ENCODE measurements at regions not wholly inside any gene's neighbourhood (a gene's known extent, or its start where the extent isn't known, plus 50 kb on each side); places are given as distances from the start of the nearest gene placed in this dataset.

DNA sequence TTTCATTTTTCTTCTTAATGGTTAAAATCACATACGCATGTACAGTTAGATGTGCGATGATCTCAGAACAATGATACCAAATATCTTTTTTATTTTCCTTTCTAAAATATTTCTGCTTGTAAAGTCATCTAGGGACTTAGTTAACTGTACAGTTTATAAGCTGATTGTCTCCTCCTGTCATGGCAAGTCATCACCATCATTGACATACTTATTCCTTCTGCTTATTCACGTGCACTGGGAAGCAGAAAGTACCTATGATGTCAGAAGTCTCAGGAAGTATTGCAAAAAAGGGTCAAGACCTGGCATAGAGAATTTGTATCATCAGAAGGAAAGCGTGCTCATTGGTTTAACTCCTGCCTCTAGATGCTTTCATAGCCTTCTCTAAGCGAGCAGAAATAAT lies 154.2 kb downstream of the DSC3 start:
- TF ChIP-seq ISL1 (CRISPR knock-in tag; IDR thresholded peaks at IDR 0.05) (no peak), ZNF8 (CRISPR knock-in tag; IDR thresholded peaks at IDR 0.05) (no peak), PATZ1 (CRISPR knock-in tag; IDR thresholded peaks at IDR 0.05; ENCODE audit: borderline replicate concordance) (no peak), SNAI2 (CRISPR knock-in tag; IDR thresholded peaks at IDR 0.05) (no peak), CREB5 (CRISPR knock-in tag; IDR thresholded peaks at IDR 0.05; ENCODE audit: low read depth) (no peak)
- TF ChIP-seq, protein P1, sequence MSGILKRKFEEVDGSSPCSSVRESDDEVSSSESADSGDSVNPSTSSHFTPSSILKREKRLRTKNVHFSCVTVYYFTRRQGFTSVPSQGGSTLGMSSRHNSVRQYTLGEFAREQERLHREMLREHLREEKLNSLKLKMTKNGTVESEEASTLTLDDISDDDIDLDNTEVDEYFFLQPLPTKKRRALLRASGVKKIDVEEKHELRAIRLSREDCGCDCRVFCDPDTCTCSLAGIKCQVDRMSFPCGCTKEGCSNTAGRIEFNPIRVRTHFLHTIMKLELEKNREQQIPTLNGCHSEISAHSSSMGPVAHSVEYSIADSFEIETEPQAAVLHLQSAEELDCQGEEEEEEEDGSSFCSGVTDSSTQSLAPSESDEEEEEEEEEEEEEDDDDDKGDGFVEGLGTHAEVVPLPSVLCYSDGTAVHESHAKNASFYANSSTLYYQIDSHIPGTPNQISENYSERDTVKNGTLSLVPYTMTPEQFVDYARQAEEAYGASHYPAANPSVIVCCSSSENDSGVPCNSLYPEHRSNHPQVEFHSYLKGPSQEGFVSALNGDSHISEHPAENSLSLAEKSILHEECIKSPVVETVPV (CRISPR knock-in tag; IDR thresholded peaks at IDR 0.05) = no peak
- TF ChIP-seq, protein P2, sequence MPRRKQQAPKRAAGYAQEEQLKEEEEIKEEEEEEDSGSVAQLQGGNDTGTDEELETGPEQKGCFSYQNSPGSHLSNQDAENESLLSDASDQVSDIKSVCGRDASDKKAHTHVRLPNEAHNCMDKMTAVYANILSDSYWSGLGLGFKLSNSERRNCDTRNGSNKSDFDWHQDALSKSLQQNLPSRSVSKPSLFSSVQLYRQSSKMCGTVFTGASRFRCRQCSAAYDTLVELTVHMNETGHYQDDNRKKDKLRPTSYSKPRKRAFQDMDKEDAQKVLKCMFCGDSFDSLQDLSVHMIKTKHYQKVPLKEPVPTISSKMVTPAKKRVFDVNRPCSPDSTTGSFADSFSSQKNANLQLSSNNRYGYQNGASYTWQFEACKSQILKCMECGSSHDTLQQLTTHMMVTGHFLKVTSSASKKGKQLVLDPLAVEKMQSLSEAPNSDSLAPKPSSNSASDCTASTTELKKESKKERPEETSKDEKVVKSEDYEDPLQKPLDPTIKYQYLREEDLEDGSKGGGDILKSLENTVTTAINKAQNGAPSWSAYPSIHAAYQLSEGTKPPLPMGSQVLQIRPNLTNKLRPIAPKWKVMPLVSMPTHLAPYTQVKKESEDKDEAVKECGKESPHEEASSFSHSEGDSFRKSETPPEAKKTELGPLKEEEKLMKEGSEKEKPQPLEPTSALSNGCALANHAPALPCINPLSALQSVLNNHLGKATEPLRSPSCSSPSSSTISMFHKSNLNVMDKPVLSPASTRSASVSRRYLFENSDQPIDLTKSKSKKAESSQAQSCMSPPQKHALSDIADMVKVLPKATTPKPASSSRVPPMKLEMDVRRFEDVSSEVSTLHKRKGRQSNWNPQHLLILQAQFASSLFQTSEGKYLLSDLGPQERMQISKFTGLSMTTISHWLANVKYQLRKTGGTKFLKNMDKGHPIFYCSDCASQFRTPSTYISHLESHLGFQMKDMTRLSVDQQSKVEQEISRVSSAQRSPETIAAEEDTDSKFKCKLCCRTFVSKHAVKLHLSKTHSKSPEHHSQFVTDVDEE (CRISPR knock-in tag; IDR thresholded peaks at IDR 0.05) = no peak

Measured in SK-N-SH treated with all-trans-retinoic acid at 6 μM for 48 hours (cell line).